Erythroblast (primary cell): ENCODE measurements at regions not wholly inside any gene's neighbourhood (a gene's known extent, or its start where the extent isn't known, plus 50 kb on each side); places are given as distances from the start of the nearest gene placed in this dataset.

Source experiments
- DNase-seq, 2 experiments: peaks; one replicate each; lab custom pipeline; 2025; lab: John Stamatoyannopoulos, UW
- GATA1 ChIP-seq: IDR thresholded peaks from 2 replicates; pipeline ENCODE4 v1.6.1; 2011; ENCODE audit warnings: low read depth, mild to moderate bottlenecking, control low read depth, low read length, moderate library complexity
- POLR2A ChIP-seq: IDR thresholded peaks from 2 replicates; pipeline ENCODE4 v1.6.1; 2011; ENCODE audit warnings: mild to moderate bottlenecking, low read length

GRCh38 chr2:215627771-215628170, 191.9 kb upstream of the FN1 start:
- no peak for DNase-seq
- TF ChIP-seq POLR2A = no peak
- TF ChIP-seq GATA1 = no peak

GRCh38 chr2:215626812-215627281, 191.0 kb upstream of the FN1 start:
- no peak for DNase-seq
- no peak for TF ChIP-seq POLR2A
- no peak for TF ChIP-seq GATA1

GRCh38 chr2:215626063-215626462, 190.2 kb upstream of the FN1 start:
- TF ChIP-seq POLR2A (no peak), GATA1 (no peak)
- DNase-seq = no peak

GRCh38 chr2:215625207-215625606, 189.3 kb upstream of the FN1 start:
- no peak for DNase-seq
- no peak for TF ChIP-seq GATA1
- TF ChIP-seq POLR2A = no peak

GRCh38 chr2:215624423-215624829, 188.6 kb upstream of the FN1 start:
- no peak for DNase-seq
- no peak for TF ChIP-seq POLR2A
- TF ChIP-seq GATA1 = no peak

GRCh38 chr2:215622837-215623236, 187.0 kb upstream of the FN1 start:
- DNase-seq = no peak
- TF ChIP-seq GATA1 (no peak), POLR2A (no peak)

GRCh38 chr2:215621381-215621780, 185.5 kb upstream of the FN1 start:
- TF ChIP-seq GATA1 = no peak
- TF ChIP-seq POLR2A = no peak
- DNase-seq = no peak

- no peak for DNase-seq
- TF ChIP-seq POLR2A (no peak), GATA1 (no peak)
Measured at GRCh38 chr2:215620528-215620927, 184.7 kb upstream of the FN1 start.

GRCh38 chr2:215619989-215620388, 184.1 kb upstream of the FN1 start:
- peak; percentile 21 to 29 for DNase-seq

GRCh38 chr2:215619022-215619958, 183.4 kb upstream of the FN1 start:
- DNase-seq = peak in 1 of 2 experiments; percentile 28
- TF ChIP-seq POLR2A (no peak), GATA1 (no peak)

More at GRCh38 chr2:215619989-215620388, 184.1 kb upstream of the FN1 start:
- TF ChIP-seq POLR2A = no peak
- no peak for TF ChIP-seq GATA1

- no peak for TF ChIP-seq POLR2A
- TF ChIP-seq GATA1 = no peak
- DNase-seq = no peak
Measured at GRCh38 chr2:215618145-215618544, 182.3 kb upstream of the FN1 start.

GRCh38 chr2:215617060-215617824, 181.4 kb upstream of the FN1 start:
- TF ChIP-seq GATA1 (no peak), POLR2A (no peak)
- DNase-seq = no peak

- TF ChIP-seq GATA1 (no peak), POLR2A (no peak)
- no peak for DNase-seq
Measured at GRCh38 chr2:215615803-215616174, 179.9 kb upstream of the FN1 start.

- TF ChIP-seq POLR2A = no peak
- no peak for TF ChIP-seq GATA1
- no peak for DNase-seq
Measured at GRCh38 chr2:215615067-215615802, 179.4 kb upstream of the FN1 start.
